IMR-90 (cell line): ENCODE measurements at regions not wholly inside any gene's neighbourhood (a gene's known extent, or its start where the extent isn't known, plus 50 kb on each side); places are given as distances from the start of the nearest gene placed in this dataset.

Experiments used
- ATAC-seq: fragments of 200-7000 bp; cut with Tn5 transposase; 2 replicates; pipeline ENCODE4 v1.9.1; 2020; ENCODE audit warnings: low read depth, mild to moderate bottlenecking, moderate library complexity
- BruUV-seq: library from RNA; stranded (reverse); fragments of 400-500 nt; replicated peaks from 2 replicates; lab custom pipeline; 2021; lab: Mats Ljungman, UMichigan
- CTCF ChIA-PET: fragments of 300-600 bp; formaldehyde crosslinking; extraction: SDS; loops from one replicate; lab custom pipeline; 2021; ENCODE audit warnings: antibody characterized with exemption; lab: Yijun Ruan, JAX
- POLR2A ChIA-PET: fragments of 300-600 bp; sonication (Branson Sonifier 250); formaldehyde crosslinking; loops from one replicate; lab custom pipeline; 2022; ENCODE audit warnings: antibody characterized with exemption; ENCODE audit not compliant: unreplicated experiment; lab: Charles Lee
- DNase-seq: peaks from one replicate; pipeline ENCODE4 v3.0.0; 2013
- H2AFZ ChIP-seq: replicated peaks from 2 replicates; pipeline ENCODE3; 2013; ENCODE audit warnings: low read length, mild to moderate bottlenecking; ENCODE audit not compliant: poor library complexity
- H2AK5ac ChIP-seq: 2 replicates; pipeline ENCODE4 v1.6.1; 2013; ENCODE audit warnings: low read depth, low read length, inconsistent platforms
- H2AK9ac ChIP-seq: replicated peaks from 2 replicates; pipeline ENCODE3; 2013; ENCODE audit warnings: mild to moderate bottlenecking, low read depth, low read length, moderate library complexity; ENCODE audit not compliant: poor library complexity
- H2BK120ac ChIP-seq: 2 replicates; pipeline ENCODE4 v1.6.1; 2013; ENCODE audit warnings: low read depth, low read length, inconsistent platforms
- H2BK15ac ChIP-seq: 3 replicates; pipeline ENCODE4 v1.6.1; 2013; ENCODE audit warnings: low read depth, low read length, inconsistent platforms
- H2BK20ac ChIP-seq: 2 replicates; pipeline ENCODE4 v1.6.1; 2013; ENCODE audit warnings: low read depth, mild to moderate bottlenecking, inconsistent platforms, low read length, moderate library complexity
- H2BK5ac ChIP-seq: 2 replicates; pipeline ENCODE4 v1.6.1; 2013; ENCODE audit warnings: mild to moderate bottlenecking, low read depth, low read length, inconsistent platforms; ENCODE audit not compliant: poor library complexity, severe bottlenecking
- H3K14ac ChIP-seq: replicated peaks from 2 replicates; pipeline ENCODE4 v1.6.1; 2013; ENCODE audit warnings: low read depth, low read length, inconsistent platforms
- H3K18ac ChIP-seq: 2 replicates; pipeline ENCODE4 v1.6.1; 2013; ENCODE audit warnings: low read depth, low read length, control low read depth
- H3K23ac ChIP-seq: 2 replicates; pipeline ENCODE4 v1.6.1; 2013; ENCODE audit warnings: low read depth, low read length, inconsistent platforms
- H3K27ac ChIP-seq: 2 replicates; pipeline ENCODE4 v1.5.1; 2013; ENCODE audit warnings: mild to moderate bottlenecking, control low read depth, low read length; ENCODE audit not compliant: insufficient read depth
- H3K27me3 ChIP-seq: 2 replicates; pipeline ENCODE4 v1.6.1; 2013; ENCODE audit warnings: low read length; ENCODE audit not compliant: control insufficient read depth, insufficient read depth
- H3K36me3 ChIP-seq: 2 replicates; pipeline ENCODE4 v1.6.1; 2013; ENCODE audit warnings: low read length, mixed read lengths; ENCODE audit not compliant: control insufficient read depth, insufficient read depth
- H3K4ac ChIP-seq: 2 replicates; pipeline ENCODE4 v1.6.1; 2013; ENCODE audit warnings: low read depth, low read length, inconsistent platforms
- H3K4me1 ChIP-seq: 2 replicates; pipeline ENCODE4 v1.6.1; 2013; ENCODE audit warnings: low read length, mixed read lengths; ENCODE audit not compliant: control insufficient read depth, insufficient read depth
- H3K4me2 ChIP-seq: 2 replicates; pipeline ENCODE4 v1.6.1; 2013; ENCODE audit warnings: low read depth, mild to moderate bottlenecking, control low read depth, low read length, moderate library complexity
- H3K4me3 ChIP-seq: 2 replicates; pipeline ENCODE4 v1.5.1; 2013; ENCODE audit warnings: low read depth, mild to moderate bottlenecking, control low read depth, low read length, moderate library complexity; ENCODE audit not compliant: insufficient read depth
- H3K56ac ChIP-seq: 2 replicates; pipeline ENCODE4 v1.6.1; 2013; ENCODE audit warnings: low read length, inconsistent platforms; ENCODE audit not compliant: insufficient read depth; ENCODE audit errors: extremely low read depth
- H3K79me1 ChIP-seq, 2 experiments: 2 replicates each; pipeline ENCODE4 v1.6.1; 2013; ENCODE audit warnings: low read length in 2 of 2, inconsistent platforms in 1 of 2, low read depth in 1 of 2
- H3K9ac ChIP-seq: 2 replicates; pipeline ENCODE4 v1.6.1; 2013; ENCODE audit warnings: low read depth, low read length, control low read depth
- H3K9me1 ChIP-seq: 2 replicates; pipeline ENCODE4 v1.6.1; 2013; ENCODE audit warnings: low read length, inconsistent platforms; ENCODE audit not compliant: insufficient read depth
- H3K9me3 ChIP-seq: 2 replicates; pipeline ENCODE4 v1.6.1; 2013; ENCODE audit warnings: low read length; ENCODE audit not compliant: control insufficient read depth, insufficient read depth
- H4K20me1 ChIP-seq: 2 replicates; pipeline ENCODE4 v1.6.1; 2013; ENCODE audit warnings: low read length, inconsistent platforms; ENCODE audit not compliant: insufficient read depth
- H4K5ac ChIP-seq: 2 replicates; pipeline ENCODE4 v1.6.1; 2013; ENCODE audit warnings: mild to moderate bottlenecking, low read depth, low read length, control low read depth
- H4K8ac ChIP-seq, 2 experiments: 2 replicates each; pipeline ENCODE4 v1.6.1; 2013; ENCODE audit warnings: low read depth in 2 of 2, low read length in 2 of 2, control low read depth in 1 of 2, inconsistent platforms in 1 of 2
- H4K91ac ChIP-seq: 2 replicates; pipeline ENCODE4 v1.6.1; 2013; ENCODE audit warnings: low read depth, low read length, inconsistent platforms; ENCODE audit not compliant: insufficient read depth
- MAFK ChIP-seq: IDR thresholded peaks from 2 replicates; pipeline ENCODE4 v1.6.1; 2012; ENCODE audit warnings: low read depth, low read length, improper control_type of control experiment
- MXI1 ChIP-seq: IDR thresholded peaks from 2 replicates; pipeline ENCODE4 v1.6.1; 2012; ENCODE audit warnings: low read depth, mild to moderate bottlenecking, low read length, moderate library complexity, borderline replicate concordance
- POLR2A ChIP-seq: IDR thresholded peaks from 2 replicates; pipeline ENCODE4 v1.6.1; 2012; ENCODE audit warnings: mild to moderate bottlenecking, low read depth, low read length
- RAD21 ChIP-seq: IDR thresholded peaks from 2 replicates; pipeline ENCODE4 v1.6.1; 2012; ENCODE audit warnings: low read length, improper control_type of control experiment
- RFX5 ChIP-seq: IDR thresholded peaks from 2 replicates; pipeline ENCODE4 v1.8.0; 2012; ENCODE audit warnings: low read depth, mild to moderate bottlenecking, low read length, moderate library complexity
- USF2 ChIP-seq: fragments of 150-350 bp; IDR thresholded peaks from 2 replicates; pipeline ENCODE4 v1.6.1; 2017; ENCODE audit warnings: mild to moderate bottlenecking, antibody characterized with exemption, low read length, low read depth
- whole genome bisulfite sequencing, 2 experiments: methylation state at CpG; one replicate each; pipeline versions ENCODE4 v1.1.5 to v1.1.7; 2013; ENCODE audit warnings: missing lambda C conversion rate in 2 of 2; ENCODE audit not compliant: insufficient read length in 1 of 2; ENCODE audit errors: extremely low coverage in 2 of 2; 5-methylcytosine and 5-hydroxymethylcytosine counted together
- dilution Hi-C: fragments of 300-500 bp; cut with HindIII; formaldehyde crosslinking; loops from one replicate; pipeline ENCODE4 v1.14.3; 2018; ENCODE audit warnings: low sequenced_read_pairs; ENCODE audit not compliant: unreplicated experiment
- in situ Hi-C: fragments of 300-500 bp; cut with MboI; formaldehyde crosslinking; loops from 3 replicates; pipeline ENCODE4 v1.14.3; 2019; ENCODE audit warnings: low sequenced_read_pairs, inconsistent platforms, mixed read lengths
- intact Hi-C: fragments of 100-400 bp; cut with micrococcal nuclease; formaldehyde crosslinking; loops from 2 replicates; pipeline ENCODE4 v1.10.0; 2022

GRCh38 chr4:153119626-153120025, 84.6 kb upstream of the TRIM2 start:
- Histone ChIP-seq H3K9me3 (no peaks in the 10 kb centered on the region), H3K14ac (no peak overlapping the region), H2AK9ac (peak overlapping the region; percentile 15), H2BK120ac (no peak overlapping the region), H3K18ac (no peak overlapping the region), H2BK5ac (no peak overlapping the region), H3K9ac (no peak overlapping the region), H4K91ac (no peak overlapping the region), H4K8ac (no peak overlapping the region), H3K36me3 (no peaks in the 10 kb centered on the region), H3K27ac (no peak overlapping the region), H3K56ac (no peak overlapping the region), H4K5ac (no peak overlapping the region), H4K20me1 (no peaks in the 10 kb centered on the region; the same call in 1 of the 2 replicates), H2AK5ac (no peak overlapping the region), H3K9me1 (peaks cover 6% of the 10 kb centered on the region), H3K79me1 (no peaks in the 10 kb centered on the region), H3K27me3 (peaks cover 1% of the 10 kb centered on the region; the same call in 1 of the 2 replicates), H2AFZ (no peak overlapping the region), H3K4me3 (no peak overlapping the region), H3K4ac (no peak overlapping the region), H3K4me2 (no peak overlapping the region), H2BK15ac (no peak overlapping the region), H3K23ac (no peak overlapping the region), H2BK20ac (no peak overlapping the region), H3K4me1 (peaks cover 10% of the 10 kb centered on the region)
- no TSS peak for BruUV-seq
- DNase-seq (no peak), ATAC-seq (no peak)
- TF ChIP-seq RFX5 (no peak), POLR2A (no peak), MXI1 (no peak), MAFK (no peak), RAD21 (no peak), USF2 (no peak)
- ChIA-PET CTCF (interaction anchor here (1.2 kb wide), 1 partner anchor 36 kb away, joined by 3 read pairs; no protein-coding TSS in a partner anchor), POLR2A (no interaction called here)
- WGBS, 2 experiments = no CpG with 5 or more reads among the region's 2 CpGs
- in situ Hi-C loops = loop anchor here (10.0 kb wide), 1 partner anchor 275 kb away; no protein-coding TSS in a partner anchor
- intact Hi-C loops = no loop called here
- dilution Hi-C loops = no loop called here
